Caco-2 (cell line): ENCODE measurements at regions not wholly inside any gene's neighbourhood (a gene's known extent, or its start where the extent isn't known, plus 50 kb on each side); places are given as distances from the start of the nearest gene placed in this dataset.

Experiments
- BruUV-seq: library from RNA; stranded (reverse); fragments of 400-500 nt; replicated peaks from 2 replicates; lab custom pipeline; 2021; lab: Mats Ljungman, UMichigan
- CTCF ChIA-PET: fragments of 300-600 bp; sonication (Branson Sonifier 250); formaldehyde crosslinking; loops from one replicate; lab custom pipeline; 2022; ENCODE audit warnings: antibody characterized with exemption; lab: Charles Lee
- POLR2A ChIA-PET: fragments of 300-600 bp; sonication (Branson Sonifier 250); formaldehyde crosslinking; loops from one replicate; lab custom pipeline; 2022; ENCODE audit warnings: antibody characterized with exemption; lab: Charles Lee
- DNase-seq, 2 experiments: peaks; one replicate each; pipeline versions ENCODE4 v3.0.0 to v3.0.0-alpha.2; 2020 to 2022
- H3K27me3 ChIP-seq: replicated peaks from 2 replicates; pipeline ENCODE4 v1.6.0; 2011; ENCODE audit warnings: low read length; ENCODE audit not compliant: control insufficient read depth, insufficient read depth
- H3K36me3 ChIP-seq: 2 replicates; pipeline ENCODE4 v1.5.1; 2011; ENCODE audit warnings: low read length; ENCODE audit not compliant: control insufficient read depth, insufficient read depth
- H3K4me1 ChIP-seq: fragments of 250-450 bp; sonication (Bioruptor Pico); 2 replicates; pipeline ENCODE4 v1.5.1; 2020; ENCODE audit warnings: mild to moderate bottlenecking
- H3K4me3 ChIP-seq: 2 replicates; pipeline ENCODE4 v1.5.1; 2011; ENCODE audit warnings: low read depth, mild to moderate bottlenecking, control low read depth, low read length
- H3K9me3 ChIP-seq: fragments of 250-450 bp; sonication (Bioruptor Pico); 2 replicates; pipeline ENCODE4 v1.5.1; 2020; ENCODE audit warnings: mild to moderate bottlenecking, moderate library complexity
- H3K27ac Mint-ChIP-seq: one replicate; pipeline ENCODE4 v1.8.0; 2022; ENCODE audit warnings: mixed read lengths; ENCODE audit not compliant: unreplicated experiment
- H3K27me3 Mint-ChIP-seq: one replicate; pipeline ENCODE4 v1.8.0; 2022; ENCODE audit warnings: mixed read lengths; ENCODE audit not compliant: insufficient read depth, unreplicated experiment
- H3K36me3 Mint-ChIP-seq: one replicate; pipeline ENCODE4 v1.8.0; 2022; ENCODE audit warnings: mild to moderate bottlenecking, mixed read lengths; ENCODE audit not compliant: insufficient read depth, unreplicated experiment
- H3K4me1 Mint-ChIP-seq: one replicate; pipeline ENCODE4 v1.8.0; 2022; ENCODE audit warnings: low read depth, mixed read lengths; ENCODE audit not compliant: unreplicated experiment
- H3K4me3 Mint-ChIP-seq: one replicate; pipeline ENCODE4 v1.8.0; 2022; ENCODE audit warnings: mild to moderate bottlenecking, moderate library complexity, mixed read lengths; ENCODE audit not compliant: unreplicated experiment
- H3K9me3 Mint-ChIP-seq: one replicate; pipeline ENCODE4 v1.8.0; 2022; ENCODE audit warnings: mixed read lengths; ENCODE audit not compliant: unreplicated experiment
- CTCF ChIP-seq, 2 experiments: fragments of 200-600 bp in 1 of 2; IDR thresholded peaks; 1 replicate in 1 of 2; 2 replicates in 1 of 2; pipeline versions ENCODE4 v1.5.1 to v1.8.0; 2011 to 2022; ENCODE audit warnings: antibody characterized with exemption in 1 of 2, control low read depth in 1 of 2, inconsistent platforms in 1 of 2, low read depth in 1 of 2, low read length in 1 of 2, mild to moderate bottlenecking in 1 of 2, moderate library complexity in 1 of 2; ENCODE audit not compliant: insufficient read depth in 1 of 2, severe bottlenecking in 1 of 2, unreplicated experiment in 1 of 2
- intact Hi-C: fragments of 100-400 bp; cut with micrococcal nuclease; formaldehyde crosslinking; loops from one replicate; pipeline ENCODE4 v1.10.0; 2022; ENCODE audit not compliant: unreplicated experiment

DNA sequence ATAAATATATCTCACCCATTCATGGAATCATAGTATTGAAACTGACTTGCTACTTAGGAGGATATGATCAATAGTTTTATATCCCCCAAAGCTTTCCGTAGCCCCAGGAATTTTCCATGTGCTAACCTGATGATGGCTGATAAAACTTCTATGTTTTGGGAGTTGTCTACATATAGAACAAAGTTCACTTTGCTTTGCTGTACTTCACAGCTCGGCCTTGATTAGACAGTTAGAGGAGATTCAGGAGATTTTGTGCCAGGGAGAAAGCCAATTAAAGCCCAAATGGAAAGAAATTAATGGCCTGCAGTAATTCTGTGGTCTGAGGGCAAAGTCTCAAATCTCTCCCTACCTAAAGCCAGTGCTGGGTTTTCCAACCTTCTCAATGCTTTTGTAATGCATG is 114.9 kb upstream of the SLC34A2 start:
- Mint-ChIP-seq H3K27ac (no peak overlapping the region), H3K4me1 (peaks cover 21% of the 10 kb centered on the region), H3K9me3 (peaks cover 9% of the 10 kb centered on the region), H3K36me3 (no peaks in the 10 kb centered on the region), H3K4me3 (no peak overlapping the region), H3K27me3 (no peaks in the 10 kb centered on the region)
- intact Hi-C loops: no loop called here
- Histone ChIP-seq H3K4me1 (no peaks in the 10 kb centered on the region), H3K36me3 (no peaks in the 10 kb centered on the region), H3K9me3 (no peaks in the 10 kb centered on the region), H3K4me3 (no peak overlapping the region), H3K27me3 (no peaks in the 10 kb centered on the region)
- ChIA-PET POLR2A (no interaction called here), CTCF (no interaction called here)
- TF ChIP-seq CTCF (IDR thresholded peaks at IDR 0.05; ENCODE audit: insufficient read depth in 1 of 2, low read depth in 1 of 2, low read length in 1 of 2, severe bottlenecking in 1 of 2, unreplicated experiment in 1 of 2): no peak
- DNase-seq: no peak
- no TSS peak for BruUV-seq

GRCh38 chr4:25547343-25547742 is 108.3 kb upstream of the SLC34A2 start:
- CTCF ChIA-PET: no interaction called here

GRCh38 chr4:25549413-25549812 is 106.2 kb upstream of the SLC34A2 start:
- no peak overlapping the region for H3K4me3 ChIP-seq
- no TSS peak for BruUV-seq
- Mint-ChIP-seq H3K27ac (no peak overlapping the region), H3K4me3 (no peak overlapping the region), H3K4me1 (peaks cover 3% of the 10 kb centered on the region), H3K9me3 (no peaks in the 10 kb centered on the region), H3K27me3 (no peaks in the 10 kb centered on the region), H3K36me3 (no peaks in the 10 kb centered on the region)
- ChIA-PET CTCF (no interaction called here), POLR2A (no interaction called here)
- TF ChIP-seq CTCF (IDR thresholded peaks at IDR 0.05; ENCODE audit: insufficient read depth in 1 of 2, low read depth in 1 of 2, low read length in 1 of 2, severe bottlenecking in 1 of 2, unreplicated experiment in 1 of 2): no peak
- no peaks in the 10 kb centered on the region for H3K4me1 ChIP-seq
- H3K9me3 ChIP-seq: no peaks in the 10 kb centered on the region
- no peaks in the 10 kb centered on the region for H3K27me3 ChIP-seq
- intact Hi-C loops: no loop called here
- DNase-seq: no peak
- H3K36me3 ChIP-seq: no peaks in the 10 kb centered on the region

More at GRCh38 chr4:25547343-25547742, 108.3 kb upstream of the SLC34A2 start:
- Mint-ChIP-seq H3K4me3 (no peak overlapping the region), H3K27me3 (no peaks in the 10 kb centered on the region), H3K4me1 (peaks cover 8% of the 10 kb centered on the region), H3K9me3 (no peaks in the 10 kb centered on the region), H3K36me3 (no peaks in the 10 kb centered on the region), H3K27ac (no peak overlapping the region)
- Histone ChIP-seq H3K27me3 (no peaks in the 10 kb centered on the region), H3K36me3 (no peaks in the 10 kb centered on the region), H3K4me1 (no peaks in the 10 kb centered on the region), H3K4me3 (no peak overlapping the region), H3K9me3 (no peaks in the 10 kb centered on the region)
- no peak for DNase-seq
- no TSS peak for BruUV-seq
- no peak for TF ChIP-seq CTCF (IDR thresholded peaks at IDR 0.05; ENCODE audit: insufficient read depth in 1 of 2, low read depth in 1 of 2, low read length in 1 of 2, severe bottlenecking in 1 of 2, unreplicated experiment in 1 of 2)
- intact Hi-C loops: no loop called here
- POLR2A ChIA-PET: interaction anchor here (0.6 kb wide), 1 partner anchor 356 kb away, joined by 5 read pairs; no protein-coding TSS in a partner anchor
